NCI-H187 (cell line): ENCODE measurements at regions not wholly inside any gene's neighbourhood (a gene's known extent, or its start where the extent isn't known, plus 50 kb on each side); places are given as distances from the start of the nearest gene placed in this dataset.
"Not testable (repeated sequence)": the region's sequence is repeated elsewhere in the genome, so short reads cannot be mapped to it uniquely, and the experiment has no call there.

Experiments used
- DNase-seq, 2 experiments: peaks; one replicate each; lab custom pipeline; 2025; lab: John Stamatoyannopoulos, UW

GRCh38 chr9:81361296-81361695 is 328.1 kb downstream of the TLE1 start:
- no peak for DNase-seq

DNA sequence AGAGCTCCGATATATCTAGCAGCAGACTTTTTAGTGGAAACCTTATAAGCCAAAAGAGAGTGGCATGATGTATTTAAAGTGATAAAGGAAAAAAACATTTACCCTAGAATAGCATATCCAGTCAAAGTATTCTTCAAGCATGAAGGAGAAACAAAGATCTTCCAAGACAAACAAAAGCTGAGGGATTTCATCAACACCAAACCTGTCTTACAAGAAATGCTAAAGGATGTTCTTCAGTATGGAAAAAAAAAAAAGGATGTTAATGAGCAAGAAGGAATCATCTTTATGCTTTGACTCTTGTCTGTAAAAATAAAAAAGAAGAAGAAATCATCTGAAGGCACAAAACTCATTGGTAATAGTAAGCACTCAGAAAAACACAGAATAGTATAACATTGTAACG is 338.2 kb downstream of the TLE1 start:
- no peak for DNase-seq

DNA sequence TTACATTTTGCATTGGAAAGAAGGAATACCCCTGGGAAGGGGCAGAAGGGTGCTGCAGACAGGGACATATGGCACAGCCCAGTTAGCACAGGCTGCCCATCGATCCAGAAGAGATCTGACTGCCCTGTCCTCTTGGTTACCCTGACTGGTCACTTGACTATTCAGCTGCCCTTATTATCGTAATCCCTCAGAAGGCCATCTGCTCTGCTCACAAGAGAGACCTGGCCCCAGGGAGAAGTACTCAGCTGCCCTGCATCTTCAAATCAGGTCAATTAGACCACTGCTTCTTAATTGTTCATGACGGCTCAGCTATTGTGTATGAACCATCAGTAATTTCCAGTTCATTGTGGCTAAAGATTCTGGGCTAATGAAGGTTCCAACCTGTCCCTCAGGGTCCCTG is 345.0 kb downstream of the TLE1 start:
- DNase-seq: no peak

- DNase-seq: no peak
These were observed 353.4 kb downstream of the TLE1 start for GRCh38 chr9:81335879-81336421.

GRCh38 chr9:81321551-81321950 is 367.8 kb downstream of the TLE1 start:
- no peak for DNase-seq

DNA sequence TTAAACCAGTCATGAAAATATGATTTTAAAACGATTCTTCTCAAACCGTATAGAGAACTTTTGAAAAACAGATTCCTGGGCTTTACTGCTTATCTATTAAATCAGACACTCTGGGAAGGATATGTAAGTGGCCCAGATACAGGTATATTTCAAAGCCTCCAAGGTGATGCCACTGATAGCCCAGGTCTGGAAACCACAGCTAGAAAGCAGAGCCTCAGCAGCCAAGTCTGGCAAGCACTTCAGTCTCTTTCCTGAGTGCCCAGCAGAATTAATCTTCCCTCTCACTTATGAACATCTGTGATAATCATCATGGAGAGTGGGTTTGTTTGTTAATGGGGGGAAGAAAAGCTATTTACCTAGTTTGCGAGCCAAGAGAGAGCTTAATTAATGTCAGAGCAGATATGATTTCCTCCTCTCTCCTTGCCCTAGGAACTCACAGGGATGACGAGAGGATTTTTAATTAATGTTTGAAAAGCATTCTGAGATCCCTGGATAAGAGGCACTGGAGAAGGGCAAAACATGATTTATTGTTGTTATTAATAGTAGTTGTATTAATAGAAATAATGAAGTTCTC is 368.4 kb downstream of the TLE1 start:
- no peak for DNase-seq

- no peak for DNase-seq
These were observed 370.8 kb downstream of the TLE1 start for GRCh38 chr9:81318571-81318970.

DNA sequence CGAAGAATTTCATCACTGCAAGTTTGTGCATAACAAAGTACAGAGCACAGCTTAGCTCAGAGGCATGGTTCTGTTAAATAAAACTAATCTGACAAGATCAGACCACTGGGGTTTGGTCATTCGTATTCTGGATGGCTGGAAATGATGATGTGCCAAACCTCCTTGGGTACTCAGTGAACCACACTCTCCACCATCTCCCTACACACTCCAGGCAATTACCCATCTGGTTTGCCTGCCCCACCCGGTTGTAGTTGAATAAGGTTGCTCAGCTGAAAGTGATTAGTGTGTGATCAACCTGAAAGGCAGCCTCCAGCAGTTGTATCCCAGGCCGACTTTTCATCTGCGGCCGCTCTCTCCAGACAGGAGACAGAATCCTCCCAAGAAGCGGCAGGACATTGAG is 371.4 kb downstream of the TLE1 start:
- no peak for DNase-seq

- DNase-seq: no peak
These were observed 372.1 kb downstream of the TLE1 start for GRCh38 chr9:81317223-81317622.

- no peak for DNase-seq
These were observed 374.9 kb downstream of the TLE1 start for GRCh38 chr9:81314490-81314889.

GRCh38 chr9:81313877-81314276 is 375.5 kb downstream of the TLE1 start:
- no peak for DNase-seq

- no peak for DNase-seq
These were observed 377.0 kb downstream of the TLE1 start for GRCh38 chr9:81312346-81312745.

GRCh38 chr9:81308404-81308803 is 380.9 kb downstream of the TLE1 start:
- no peak for DNase-seq

DNA sequence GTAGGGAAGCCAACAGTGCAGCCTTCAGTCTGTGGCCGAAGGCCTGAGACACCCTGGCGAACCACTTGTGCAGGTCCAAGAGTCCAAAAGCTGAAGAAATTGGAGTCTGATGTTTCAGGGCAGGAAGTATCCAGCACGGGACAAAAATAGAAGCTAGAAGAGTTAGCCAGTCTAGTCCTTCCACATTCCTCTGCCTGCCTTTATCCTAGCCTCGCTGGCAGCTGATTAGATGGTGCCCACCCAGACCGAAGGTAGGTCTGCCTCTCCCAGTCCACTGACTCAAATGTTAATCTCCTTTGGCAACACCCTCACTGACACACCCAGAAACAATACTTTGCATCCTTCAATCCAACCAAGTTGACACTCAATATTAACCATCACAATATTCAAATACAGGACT is 381.6 kb downstream of the TLE1 start:
- not testable (repeated sequence) for DNase-seq

GRCh38 chr9:81305561-81306182 is 383.7 kb downstream of the TLE1 start:
- no peak for DNase-seq

- no peak for DNase-seq
These were observed 385.7 kb downstream of the TLE1 start for GRCh38 chr9:81303658-81304057.

DNA sequence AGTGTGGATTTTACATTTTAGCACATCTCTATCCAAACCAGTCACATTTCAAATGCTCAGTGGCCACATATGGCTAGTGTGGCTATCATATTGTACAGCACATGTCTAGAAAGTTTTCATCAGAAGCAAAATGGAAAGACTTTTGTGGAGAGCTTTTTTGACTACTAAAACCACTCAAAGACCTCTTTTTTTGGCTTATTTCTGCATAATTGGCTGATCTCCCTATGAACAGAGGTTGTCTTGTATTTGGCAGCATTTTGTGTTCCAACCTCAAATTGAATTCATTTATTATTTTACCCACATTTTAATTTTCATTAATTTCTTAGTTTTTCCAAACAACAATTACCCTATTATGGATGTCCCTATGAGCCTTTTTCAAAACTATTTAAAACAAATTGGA is 395.7 kb downstream of the TLE1 start:
- DNase-seq: no peak

DNA sequence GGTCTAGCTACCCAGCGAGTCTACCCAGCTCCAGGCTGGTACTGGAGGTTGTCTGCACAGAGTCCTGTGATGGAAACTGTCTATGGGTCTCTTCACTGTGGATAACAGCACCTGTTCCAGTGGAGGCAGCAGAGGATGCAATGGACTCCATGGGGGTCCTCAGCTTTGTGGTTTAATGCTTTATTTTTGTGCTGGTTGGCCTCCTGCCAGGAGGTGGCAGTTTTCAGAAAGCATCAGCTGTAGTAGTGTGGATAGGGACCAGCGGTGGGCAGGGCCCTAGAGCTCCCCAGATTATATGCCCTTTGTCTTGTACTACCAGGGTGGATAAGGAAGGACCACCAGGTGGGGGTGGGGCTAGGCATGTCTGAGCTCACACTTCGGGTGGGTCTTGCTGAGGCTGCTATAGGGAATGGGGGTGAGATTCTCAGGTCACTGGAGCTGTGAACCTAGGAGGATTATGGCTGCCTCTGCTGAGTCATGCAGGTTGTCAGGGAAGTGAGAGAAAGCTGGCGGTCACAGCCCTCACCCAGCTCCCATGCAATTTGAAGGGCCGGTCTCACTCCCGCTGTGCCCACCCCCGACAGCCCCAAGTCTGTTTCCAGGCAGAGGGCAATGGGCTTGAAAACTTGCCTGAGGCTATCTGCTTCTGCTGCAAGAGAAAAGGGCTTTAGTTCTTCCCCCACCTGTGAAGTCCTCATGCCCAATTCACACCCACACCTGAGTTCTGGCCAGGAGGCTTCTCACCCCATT is 397.1 kb downstream of the TLE1 start:
- DNase-seq: no peak

DNA sequence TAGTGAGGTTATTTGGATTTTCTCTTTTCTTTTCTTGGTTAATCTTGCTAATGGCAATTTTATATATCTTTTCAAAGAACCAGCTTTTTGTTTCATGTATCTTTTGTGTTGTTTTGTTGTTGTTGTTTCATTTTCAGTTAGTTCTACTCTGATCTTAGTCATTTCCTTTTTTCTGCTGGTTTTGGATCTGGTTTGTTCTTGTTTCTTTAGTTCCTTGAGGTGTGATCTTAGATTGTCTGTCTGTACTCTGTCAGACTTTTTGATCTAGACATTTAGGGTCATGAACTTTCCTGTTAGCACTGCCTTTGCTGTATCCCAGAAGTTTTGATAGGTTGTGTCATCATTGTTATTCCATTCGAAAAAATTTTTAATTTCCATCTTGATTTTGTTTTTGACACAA is 399.7 kb downstream of the TLE1 start:
- DNase-seq: no peak

GRCh38 chr9:81268048-81268447 is 421.3 kb downstream of the TLE1 start:
- DNase-seq: no peak

GRCh38 chr9:81266674-81267073 is 422.7 kb downstream of the TLE1 start:
- no peak for DNase-seq

DNA sequence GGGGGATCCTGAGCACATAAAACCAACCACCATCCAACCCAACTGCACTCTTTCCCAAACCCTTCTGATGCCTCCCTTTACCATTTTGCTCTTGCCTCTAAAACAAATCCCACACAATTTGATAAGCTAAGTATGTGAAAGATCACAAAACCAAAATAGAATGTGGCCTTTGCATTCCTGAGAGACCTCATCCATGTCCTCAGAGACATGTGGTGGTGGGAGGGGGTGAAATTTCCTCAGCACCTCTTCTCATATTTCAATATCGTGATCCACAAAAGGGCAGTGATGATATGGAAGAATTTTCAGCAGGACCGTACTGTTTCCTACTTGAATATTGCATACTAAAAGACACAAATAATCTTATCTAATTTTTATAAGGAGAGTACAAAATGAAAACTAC is 423.3 kb downstream of the TLE1 start:
- DNase-seq: no peak

GRCh38 chr9:81264516-81264915 is 424.8 kb downstream of the TLE1 start:
- no peak for DNase-seq
